GM12864 (cell line): ENCODE measurements at regions not wholly inside any gene's neighbourhood (a gene's known extent, or its start where the extent isn't known, plus 50 kb on each side); places are given as distances from the start of the nearest gene placed in this dataset.

ENCODE experiments used
- DNase-seq: peaks from one replicate; pipeline ENCODE4 v3.0.0-alpha.2; 2011; ENCODE audit warnings: low read depth
- H3K4me3 ChIP-seq: 2 replicates; pipeline ENCODE4 v1.5.1; 2011; ENCODE audit warnings: mild to moderate bottlenecking, low read depth, low read length, control low read depth
- TF ChIP-seq, protein P1 (sequence below): IDR thresholded peaks from 2 replicates; pipeline ENCODE4 v1.5.1; 2011; ENCODE audit warnings: low read depth, mild to moderate bottlenecking, moderate library complexity, low read length, control low read depth, inconsistent platforms; ENCODE audit errors: missing control alignments

DNA sequence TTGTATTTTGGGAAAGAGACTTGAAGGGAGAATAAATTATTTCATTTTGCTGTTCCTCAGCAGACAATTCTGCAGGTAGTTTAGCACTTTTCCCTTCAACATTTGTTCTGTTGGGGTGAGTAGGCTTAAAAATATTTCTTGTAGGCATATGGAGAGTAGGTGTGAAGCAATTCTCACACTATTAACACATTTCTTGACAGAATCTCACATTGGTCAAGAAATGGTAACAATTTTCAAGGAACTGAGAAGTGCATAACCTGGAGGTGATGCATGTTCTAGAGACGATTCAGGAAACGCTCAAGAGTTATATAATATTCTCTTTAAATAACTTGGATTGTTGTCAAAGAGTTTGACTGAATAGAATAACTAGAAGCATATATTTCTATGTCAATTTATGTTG, 658.2 kb downstream of the STIM2 start:
- no peak overlapping the region for H3K4me3 ChIP-seq
- DNase-seq = no peak
- TF ChIP-seq, protein P1, sequence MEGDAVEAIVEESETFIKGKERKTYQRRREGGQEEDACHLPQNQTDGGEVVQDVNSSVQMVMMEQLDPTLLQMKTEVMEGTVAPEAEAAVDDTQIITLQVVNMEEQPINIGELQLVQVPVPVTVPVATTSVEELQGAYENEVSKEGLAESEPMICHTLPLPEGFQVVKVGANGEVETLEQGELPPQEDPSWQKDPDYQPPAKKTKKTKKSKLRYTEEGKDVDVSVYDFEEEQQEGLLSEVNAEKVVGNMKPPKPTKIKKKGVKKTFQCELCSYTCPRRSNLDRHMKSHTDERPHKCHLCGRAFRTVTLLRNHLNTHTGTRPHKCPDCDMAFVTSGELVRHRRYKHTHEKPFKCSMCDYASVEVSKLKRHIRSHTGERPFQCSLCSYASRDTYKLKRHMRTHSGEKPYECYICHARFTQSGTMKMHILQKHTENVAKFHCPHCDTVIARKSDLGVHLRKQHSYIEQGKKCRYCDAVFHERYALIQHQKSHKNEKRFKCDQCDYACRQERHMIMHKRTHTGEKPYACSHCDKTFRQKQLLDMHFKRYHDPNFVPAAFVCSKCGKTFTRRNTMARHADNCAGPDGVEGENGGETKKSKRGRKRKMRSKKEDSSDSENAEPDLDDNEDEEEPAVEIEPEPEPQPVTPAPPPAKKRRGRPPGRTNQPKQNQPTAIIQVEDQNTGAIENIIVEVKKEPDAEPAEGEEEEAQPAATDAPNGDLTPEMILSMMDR = no peak

DNA sequence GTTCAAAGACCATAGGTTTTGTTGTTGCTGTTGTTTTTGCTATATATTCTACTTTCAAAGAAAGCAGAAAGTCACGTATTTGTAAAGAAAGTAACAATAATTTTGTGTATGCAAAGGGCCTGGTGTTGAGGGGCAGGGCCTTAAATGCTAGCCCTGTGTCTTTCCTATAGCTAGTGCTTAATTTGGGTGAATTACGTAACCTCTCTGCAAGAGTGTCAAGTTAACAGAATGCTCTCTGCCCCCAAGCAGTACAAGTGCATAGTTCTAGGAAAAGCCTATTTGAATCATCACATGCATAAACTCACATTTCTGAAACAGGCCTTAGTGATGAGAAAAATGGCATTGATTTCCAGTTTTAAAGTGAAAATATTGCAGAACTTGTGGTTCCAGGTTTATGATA, 663.6 kb downstream of the STIM2 start:
- no peak overlapping the region for H3K4me3 ChIP-seq
- no peak for DNase-seq
- TF ChIP-seq, protein P1 = no peak

DNA sequence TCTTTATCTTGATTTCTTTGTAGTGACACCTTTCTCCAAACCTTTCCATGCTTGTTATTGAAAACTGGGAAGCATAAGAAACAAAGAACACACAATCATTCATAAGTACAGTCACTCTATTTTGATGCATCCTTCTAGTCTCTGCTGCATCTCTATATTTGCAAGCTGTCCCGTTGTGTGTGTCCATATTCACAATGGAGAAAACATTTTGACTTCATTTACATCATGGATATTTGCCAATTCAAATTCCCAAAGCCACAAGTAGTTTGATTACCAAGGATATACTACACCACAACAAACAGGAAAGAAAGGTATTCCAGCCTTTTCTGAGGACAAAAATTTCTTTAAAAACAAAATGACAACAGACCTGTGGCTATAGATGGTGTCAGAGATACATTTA, 673.8 kb downstream of the STIM2 start:
- TF ChIP-seq, protein P1 = no peak
- DNase-seq = no peak
- no peak overlapping the region for H3K4me3 ChIP-seq

DNA sequence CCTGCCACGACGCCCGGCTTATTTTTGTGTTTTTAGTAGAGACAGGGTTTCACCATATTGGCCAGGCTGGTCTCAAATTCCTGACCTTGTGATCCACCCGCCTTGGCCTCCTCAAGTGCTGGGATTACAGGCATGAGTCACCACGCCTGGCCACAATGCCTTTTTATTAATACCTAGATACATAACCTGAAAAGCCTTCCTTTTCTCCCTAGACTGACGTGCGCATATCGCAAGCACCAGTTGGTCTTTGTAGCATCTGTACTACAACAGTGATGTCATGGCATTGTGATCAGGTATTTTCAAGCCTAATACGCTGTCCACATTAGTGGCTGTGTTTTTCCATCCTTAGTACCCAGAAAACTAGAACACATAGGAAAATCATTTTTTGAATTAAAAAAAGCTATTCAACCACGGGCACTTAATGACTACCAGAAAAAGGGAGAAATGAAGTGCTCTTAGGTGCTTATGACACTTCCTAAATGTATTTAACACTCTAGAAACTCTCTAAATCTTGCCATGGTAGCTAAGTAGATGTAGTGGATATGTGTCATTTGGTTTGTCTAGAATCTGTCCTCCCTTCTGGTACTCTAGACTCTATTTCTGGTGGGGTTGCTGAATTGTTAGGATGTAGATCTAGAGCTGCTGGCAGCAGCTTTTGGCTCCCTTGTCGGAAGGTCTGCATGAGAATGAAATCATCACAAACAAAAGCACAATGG, 707.8 kb downstream of the STIM2 start:
- TF ChIP-seq, protein P1 = no peak
- no peak for DNase-seq
- no peak overlapping the region for H3K4me3 ChIP-seq

DNA sequence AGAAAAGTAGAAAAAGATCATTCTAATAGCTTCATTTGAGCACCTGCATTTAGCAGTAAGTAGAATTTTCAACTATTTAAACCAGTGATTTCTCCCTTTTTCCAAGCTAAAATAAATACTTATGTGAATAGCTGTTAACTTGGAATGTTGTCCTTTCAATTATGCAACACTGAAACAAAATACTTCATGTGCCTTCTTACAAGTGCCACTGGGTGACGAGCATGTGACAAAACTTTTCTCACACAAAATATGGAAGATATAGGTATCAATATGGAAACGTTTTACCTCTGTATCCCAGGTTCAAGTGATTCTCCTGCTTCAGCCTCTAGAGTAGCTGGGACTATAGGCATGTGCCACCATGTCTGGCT, 708.3 kb downstream of the STIM2 start:
- DNase-seq = no peak
- H3K4me3 ChIP-seq = no peak overlapping the region
- TF ChIP-seq, protein P1 = no peak

DNA sequence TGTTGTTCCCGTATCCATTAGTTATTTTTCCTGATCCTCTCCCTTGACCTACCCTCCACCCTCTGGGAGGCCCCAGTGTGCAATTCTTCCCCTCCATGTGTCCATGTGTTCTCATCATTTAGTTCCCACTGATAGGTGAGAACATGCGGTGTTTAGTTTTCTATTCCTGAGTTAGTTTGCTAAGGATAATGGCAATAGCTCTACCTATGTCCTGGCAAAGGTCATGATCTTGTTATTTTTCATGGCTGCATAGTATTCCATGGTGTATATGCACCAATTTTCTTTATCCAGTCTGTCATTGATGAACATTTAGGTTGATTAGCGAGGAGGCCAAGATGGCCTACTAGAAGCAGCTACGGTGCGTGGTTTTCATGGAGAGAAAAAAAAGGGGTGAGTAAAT, 714.1 kb downstream of the STIM2 start:
- H3K4me3 ChIP-seq = no peak overlapping the region
- DNase-seq = no peak
- TF ChIP-seq, protein P1 = no peak

DNA sequence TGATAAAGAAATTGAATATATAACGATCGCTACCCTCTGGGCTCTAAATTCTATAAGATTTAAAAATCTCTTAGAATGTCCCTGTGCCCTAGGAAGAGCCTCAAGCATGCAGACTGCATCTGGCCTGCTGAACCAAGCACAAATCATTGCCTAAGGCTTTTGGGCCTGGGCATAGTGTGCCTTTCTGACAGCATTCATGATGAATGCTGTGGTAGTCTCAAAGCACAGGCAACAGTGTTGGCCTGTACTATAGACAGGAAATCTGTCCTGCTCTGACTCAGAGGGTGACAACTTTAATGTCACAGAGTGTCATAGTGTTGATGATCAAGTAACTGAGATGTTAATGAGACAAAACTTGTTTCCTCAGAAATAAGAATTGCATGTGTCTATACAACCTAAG, 717.3 kb downstream of the STIM2 start:
- no peak for DNase-seq
- TF ChIP-seq, protein P1 = no peak
- no peak overlapping the region for H3K4me3 ChIP-seq
